ENCODE measurements at regions not wholly inside any gene's neighbourhood (a gene's known extent, or its start where the extent isn't known, plus 50 kb on each side); places are given as distances from the start of the nearest gene placed in this dataset.
"Not testable (repeated sequence)": the region's sequence is repeated elsewhere in the genome, so short reads cannot be mapped to it uniquely, and the experiment has no call there.

DNA sequence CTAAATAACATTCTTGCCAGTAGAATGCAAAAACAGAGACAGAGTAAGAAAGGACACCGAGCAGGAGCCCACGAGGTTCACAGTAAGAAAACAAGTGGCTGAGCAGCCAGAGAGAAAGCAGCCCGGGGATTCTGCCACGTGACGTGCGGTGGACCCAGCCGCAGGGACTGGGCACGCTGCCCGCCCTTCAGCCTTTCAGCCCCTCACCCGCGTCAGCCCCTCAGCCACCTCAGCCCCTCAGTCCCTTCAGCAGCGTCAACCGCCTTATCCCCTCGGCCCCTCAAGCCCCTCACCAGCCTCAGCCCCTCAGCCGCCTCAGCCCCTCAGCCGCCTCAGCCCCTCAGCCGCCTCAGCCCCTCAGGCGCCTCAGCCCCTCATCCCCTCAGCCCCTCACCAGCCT, 1532.2 kb downstream of the REEP3 start:
- not testable (repeated sequence) for TF ChIP-seq EZH2 (IDR thresholded peaks at IDR 0.05; ENCODE audit: low read depth, unreplicated experiment); EZH2phosphoT487 (IDR thresholded peaks at IDR 0.05; ENCODE audit: unreplicated experiment); CTCF (conservative IDR thresholded peaks at IDR 0.05; ENCODE audit: low read depth in 2 of 2); POLR2AphosphoS5 (IDR thresholded peaks at IDR 0.05; ENCODE audit: low read depth); ETS1 (IDR thresholded peaks at IDR 0.05); JUNB (IDR thresholded peaks at IDR 0.05; ENCODE audit: unreplicated experiment); CREB1 (CRISPR knock-in tag; IDR thresholded peaks at IDR 0.05; ENCODE audit: low read depth); STAT1 (IDR thresholded peaks at IDR 0.05; ENCODE audit: unreplicated experiment); NANOG (IDR thresholded peaks at IDR 0.05; ENCODE audit: borderline replicate concordance); ZNF114 (CRISPR knock-in tag; IDR thresholded peaks at IDR 0.05)
- TF ChIP-seq, protein P1, sequence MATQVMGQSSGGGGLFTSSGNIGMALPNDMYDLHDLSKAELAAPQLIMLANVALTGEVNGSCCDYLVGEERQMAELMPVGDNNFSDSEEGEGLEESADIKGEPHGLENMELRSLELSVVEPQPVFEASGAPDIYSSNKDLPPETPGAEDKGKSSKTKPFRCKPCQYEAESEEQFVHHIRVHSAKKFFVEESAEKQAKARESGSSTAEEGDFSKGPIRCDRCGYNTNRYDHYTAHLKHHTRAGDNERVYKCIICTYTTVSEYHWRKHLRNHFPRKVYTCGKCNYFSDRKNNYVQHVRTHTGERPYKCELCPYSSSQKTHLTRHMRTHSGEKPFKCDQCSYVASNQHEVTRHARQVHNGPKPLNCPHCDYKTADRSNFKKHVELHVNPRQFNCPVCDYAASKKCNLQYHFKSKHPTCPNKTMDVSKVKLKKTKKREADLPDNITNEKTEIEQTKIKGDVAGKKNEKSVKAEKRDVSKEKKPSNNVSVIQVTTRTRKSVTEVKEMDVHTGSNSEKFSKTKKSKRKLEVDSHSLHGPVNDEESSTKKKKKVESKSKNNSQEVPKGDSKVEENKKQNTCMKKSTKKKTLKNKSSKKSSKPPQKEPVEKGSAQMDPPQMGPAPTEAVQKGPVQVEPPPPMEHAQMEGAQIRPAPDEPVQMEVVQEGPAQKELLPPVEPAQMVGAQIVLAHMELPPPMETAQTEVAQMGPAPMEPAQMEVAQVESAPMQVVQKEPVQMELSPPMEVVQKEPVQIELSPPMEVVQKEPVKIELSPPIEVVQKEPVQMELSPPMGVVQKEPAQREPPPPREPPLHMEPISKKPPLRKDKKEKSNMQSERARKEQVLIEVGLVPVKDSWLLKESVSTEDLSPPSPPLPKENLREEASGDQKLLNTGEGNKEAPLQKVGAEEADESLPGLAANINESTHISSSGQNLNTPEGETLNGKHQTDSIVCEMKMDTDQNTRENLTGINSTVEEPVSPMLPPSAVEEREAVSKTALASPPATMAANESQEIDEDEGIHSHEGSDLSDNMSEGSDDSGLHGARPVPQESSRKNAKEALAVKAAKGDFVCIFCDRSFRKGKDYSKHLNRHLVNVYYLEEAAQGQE (IDR thresholded peaks at IDR 0.05; ENCODE audit: unreplicated experiment): not testable (repeated sequence)
- TF ChIP-seq, protein P2, sequence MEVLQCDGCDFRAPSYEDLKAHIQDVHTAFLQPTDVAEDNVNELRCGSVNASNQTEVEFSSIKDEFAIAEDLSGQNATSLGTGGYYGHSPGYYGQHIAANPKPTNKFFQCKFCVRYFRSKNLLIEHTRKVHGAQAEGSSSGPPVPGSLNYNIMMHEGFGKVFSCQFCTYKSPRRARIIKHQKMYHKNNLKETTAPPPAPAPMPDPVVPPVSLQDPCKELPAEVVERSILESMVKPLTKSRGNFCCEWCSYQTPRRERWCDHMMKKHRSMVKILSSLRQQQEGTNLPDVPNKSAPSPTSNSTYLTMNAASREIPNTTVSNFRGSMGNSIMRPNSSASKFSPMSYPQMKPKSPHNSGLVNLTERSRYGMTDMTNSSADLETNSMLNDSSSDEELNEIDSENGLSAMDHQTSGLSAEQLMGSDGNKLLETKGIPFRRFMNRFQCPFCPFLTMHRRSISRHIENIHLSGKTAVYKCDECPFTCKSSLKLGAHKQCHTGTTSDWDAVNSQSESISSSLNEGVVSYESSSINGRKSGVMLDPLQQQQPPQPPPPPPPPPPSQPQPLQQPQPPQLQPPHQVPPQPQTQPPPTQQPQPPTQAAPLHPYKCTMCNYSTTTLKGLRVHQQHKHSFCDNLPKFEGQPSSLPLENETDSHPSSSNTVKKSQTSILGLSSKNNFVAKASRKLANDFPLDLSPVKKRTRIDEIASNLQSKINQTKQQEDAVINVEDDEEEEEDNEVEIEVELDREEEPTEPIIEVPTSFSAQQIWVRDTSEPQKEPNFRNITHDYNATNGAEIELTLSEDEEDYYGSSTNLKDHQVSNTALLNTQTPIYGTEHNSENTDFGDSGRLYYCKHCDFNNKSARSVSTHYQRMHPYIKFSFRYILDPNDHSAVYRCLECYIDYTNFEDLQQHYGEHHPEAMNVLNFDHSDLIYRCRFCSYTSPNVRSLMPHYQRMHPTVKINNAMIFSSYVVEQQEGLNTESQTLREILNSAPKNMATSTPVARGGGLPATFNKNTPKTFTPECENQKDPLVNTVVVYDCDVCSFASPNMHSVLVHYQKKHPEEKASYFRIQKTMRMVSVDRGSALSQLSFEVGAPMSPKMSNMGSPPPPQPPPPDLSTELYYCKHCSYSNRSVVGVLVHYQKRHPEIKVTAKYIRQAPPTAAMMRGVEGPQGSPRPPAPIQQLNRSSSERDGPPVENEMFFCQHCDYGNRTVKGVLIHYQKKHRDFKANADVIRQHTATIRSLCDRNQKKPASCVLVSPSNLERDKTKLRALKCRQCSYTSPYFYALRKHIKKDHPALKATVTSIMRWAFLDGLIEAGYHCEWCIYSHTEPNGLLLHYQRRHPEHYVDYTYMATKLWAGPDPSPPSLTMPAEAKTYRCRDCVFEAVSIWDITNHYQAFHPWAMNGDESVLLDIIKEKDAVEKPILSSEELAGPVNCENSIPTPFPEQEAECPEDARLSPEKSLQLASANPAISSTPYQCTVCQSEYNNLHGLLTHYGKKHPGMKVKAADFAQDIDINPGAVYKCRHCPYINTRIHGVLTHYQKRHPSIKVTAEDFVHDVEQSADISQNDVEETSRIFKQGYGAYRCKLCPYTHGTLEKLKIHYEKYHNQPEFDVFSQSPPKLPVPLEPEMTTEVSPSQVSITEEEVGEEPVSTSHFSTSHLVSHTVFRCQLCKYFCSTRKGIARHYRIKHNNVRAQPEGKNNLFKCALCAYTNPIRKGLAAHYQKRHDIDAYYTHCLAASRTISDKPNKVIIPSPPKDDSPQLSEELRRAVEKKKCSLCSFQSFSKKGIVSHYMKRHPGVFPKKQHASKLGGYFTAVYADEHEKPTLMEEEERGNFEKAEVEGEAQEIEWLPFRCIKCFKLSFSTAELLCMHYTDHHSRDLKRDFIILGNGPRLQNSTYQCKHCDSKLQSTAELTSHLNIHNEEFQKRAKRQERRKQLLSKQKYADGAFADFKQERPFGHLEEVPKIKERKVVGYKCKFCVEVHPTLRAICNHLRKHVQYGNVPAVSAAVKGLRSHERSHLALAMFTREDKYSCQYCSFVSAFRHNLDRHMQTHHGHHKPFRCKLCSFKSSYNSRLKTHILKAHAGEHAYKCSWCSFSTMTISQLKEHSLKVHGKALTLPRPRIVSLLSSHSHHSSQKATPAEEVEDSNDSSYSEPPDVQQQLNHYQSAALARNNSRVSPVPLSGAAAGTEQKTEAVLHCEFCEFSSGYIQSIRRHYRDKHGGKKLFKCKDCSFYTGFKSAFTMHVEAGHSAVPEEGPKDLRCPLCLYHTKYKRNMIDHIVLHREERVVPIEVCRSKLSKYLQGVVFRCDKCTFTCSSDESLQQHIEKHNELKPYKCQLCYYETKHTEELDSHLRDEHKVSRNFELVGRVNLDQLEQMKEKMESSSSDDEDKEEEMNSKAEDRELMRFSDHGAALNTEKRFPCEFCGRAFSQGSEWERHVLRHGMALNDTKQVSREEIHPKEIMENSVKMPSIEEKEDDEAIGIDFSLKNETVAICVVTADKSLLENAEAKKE (CRISPR knock-in tag; IDR thresholded peaks at IDR 0.05): not testable (repeated sequence)
